SIG-M5 (cell line): ENCODE measurements at regions not wholly inside any gene's neighbourhood (a gene's known extent, or its start where the extent isn't known, plus 50 kb on each side); places are given as distances from the start of the nearest gene placed in this dataset.

Experiments used
- DNase-seq: peaks from one replicate; lab custom pipeline; 2025; lab: John Stamatoyannopoulos, UW

DNA sequence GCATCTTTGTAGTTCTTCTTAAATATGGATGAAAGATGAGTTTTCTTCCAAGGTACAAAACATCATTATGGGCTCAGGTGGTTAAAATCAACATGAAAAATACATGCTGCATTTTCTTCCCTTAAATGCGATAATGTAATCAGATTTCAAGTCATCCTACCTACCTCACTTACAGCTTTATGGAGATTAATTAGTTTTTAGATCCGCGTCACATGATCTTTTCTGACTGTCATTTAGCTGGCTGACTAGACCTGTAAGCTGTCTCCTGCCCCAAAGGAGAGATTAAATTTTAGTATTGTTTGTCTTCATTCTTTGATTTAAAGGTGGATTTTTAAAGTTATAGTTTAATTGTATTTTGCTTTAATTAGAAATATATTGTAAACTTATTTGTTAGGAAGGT is 678.0 kb upstream of the ZEB2 start:
- DNase-seq: no peak

DNA sequence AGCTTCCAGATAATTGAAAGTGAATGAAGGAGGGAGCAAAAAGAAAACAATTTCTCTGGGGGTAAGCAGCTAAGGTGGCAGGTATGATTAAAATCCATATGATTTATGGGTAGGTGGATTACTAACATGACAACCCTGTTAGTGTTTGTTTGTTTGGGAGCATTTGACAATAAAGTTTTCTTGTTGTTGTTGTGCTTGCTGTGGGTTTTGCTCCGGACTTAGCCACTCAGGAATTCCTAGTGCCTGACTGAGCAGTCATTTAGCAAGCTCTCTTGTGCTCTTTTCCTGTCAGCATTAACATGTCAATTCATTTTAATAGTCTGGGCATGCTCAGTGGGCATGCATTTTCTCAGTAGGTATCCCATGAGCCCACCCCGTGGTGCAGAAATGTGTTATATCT is 674.8 kb upstream of the ZEB2 start:
- DNase-seq: no peak

DNA sequence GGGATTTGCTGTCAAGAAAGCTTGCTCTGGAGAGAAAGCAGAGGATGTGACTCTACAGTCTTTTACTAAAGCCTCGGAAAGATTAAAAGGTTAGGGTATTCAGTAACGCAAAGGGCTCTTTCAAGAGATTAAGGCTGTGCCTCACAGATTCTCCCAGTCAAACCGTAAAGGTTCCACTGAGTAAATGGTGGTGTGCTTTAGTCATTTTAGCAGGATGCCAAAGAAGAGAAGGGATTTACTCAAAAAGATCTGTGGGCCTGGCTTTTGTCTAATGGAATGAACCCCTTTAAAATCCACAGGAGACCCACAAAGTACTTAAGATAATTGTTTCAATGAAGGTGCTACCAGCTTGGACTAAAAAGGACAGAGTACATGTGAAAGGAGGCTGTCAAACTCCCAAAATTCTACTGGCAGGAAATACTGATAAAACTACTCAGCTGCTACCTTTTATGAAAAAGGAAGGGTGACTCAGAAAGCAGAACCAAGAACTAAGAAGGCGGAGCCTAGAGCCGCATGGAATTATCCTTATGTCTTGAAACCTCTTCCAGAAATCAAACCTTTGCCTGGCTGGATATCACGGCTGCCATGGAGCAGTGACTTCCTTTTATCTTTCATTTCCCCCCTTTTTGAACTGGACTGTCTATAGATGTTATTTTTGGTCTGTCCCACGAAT is 670.2 kb upstream of the ZEB2 start:
- no peak for DNase-seq

DNA sequence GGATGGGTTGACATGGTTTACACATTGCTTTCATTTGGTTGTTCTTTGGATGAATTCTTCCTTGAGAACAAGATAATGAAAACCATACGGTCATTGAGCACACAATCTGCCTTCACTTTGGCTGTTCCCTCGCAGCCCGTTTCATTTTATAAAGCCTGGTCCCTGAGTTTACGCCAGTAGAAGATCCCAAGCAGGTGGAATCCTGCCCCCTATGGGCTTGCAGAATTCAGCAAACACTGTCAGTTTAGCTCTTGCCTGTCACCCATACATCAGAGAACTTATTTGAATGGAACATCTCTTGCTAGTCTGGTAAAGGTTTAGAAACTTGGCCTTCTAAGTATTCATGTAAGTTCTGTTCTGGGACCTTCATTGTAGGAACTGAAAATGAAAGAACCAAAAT is 666.4 kb upstream of the ZEB2 start:
- no peak for DNase-seq

DNA sequence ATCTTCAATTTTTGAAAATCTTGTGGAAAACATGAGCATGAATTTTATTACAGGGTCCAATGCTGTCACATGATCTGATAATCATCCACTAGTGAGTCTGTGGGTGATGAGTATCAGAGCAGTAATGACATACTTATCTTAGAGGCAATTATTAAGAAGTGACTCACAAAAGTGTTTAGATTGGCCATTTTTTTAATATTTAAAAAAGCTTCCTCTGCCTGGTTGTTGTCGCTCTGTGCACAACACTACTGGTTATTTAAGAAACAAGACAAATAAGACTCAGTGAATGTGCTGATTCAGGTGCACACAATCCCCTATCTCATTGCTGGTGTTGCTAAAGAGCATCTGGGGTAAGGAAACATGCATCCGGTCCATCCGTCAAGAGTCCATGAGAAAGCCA is 665.8 kb upstream of the ZEB2 start:
- no peak for DNase-seq

DNA sequence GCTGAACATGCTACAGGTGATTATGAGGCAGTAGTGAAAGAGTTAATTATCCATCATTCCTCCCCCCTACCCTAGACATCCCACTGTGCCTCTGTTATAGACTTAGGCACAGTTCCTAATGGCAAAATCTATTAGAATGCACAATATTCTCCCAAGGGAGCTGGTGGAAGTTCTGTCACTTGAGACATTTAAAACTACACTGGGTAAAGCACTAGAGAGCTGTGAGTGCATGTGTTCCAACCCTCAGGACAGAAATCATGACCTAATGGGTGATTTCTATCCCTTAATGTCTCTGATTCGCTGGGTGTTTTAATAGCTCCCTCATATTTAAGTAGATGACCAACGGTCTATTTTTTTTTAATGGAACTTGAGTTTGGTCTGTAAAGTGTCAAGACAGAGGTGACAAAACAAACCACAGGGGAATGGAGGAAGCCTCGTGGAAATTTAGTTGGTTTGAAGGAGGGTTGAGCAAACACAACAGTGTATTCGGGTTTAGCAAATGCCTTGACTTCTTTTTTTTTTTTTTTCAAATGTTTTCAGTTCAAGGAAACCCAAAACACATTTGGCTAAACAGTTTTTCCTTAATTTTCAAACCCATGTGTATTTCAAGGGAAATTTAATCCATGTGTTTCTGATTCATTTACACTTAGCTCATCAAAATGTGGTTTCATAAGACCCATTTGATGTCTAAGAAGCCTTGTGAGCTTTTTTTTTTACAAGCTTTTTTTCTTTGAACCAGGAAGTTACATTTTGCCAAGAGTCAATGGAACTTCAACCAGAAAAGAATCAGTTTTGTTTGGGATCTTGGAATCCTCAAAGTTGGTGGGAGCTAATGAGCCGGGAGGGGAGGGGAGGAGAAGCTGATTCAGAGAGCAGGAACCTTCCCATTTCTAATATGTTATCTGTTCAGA is 665.1 kb upstream of the ZEB2 start:
- no peak for DNase-seq

DNA sequence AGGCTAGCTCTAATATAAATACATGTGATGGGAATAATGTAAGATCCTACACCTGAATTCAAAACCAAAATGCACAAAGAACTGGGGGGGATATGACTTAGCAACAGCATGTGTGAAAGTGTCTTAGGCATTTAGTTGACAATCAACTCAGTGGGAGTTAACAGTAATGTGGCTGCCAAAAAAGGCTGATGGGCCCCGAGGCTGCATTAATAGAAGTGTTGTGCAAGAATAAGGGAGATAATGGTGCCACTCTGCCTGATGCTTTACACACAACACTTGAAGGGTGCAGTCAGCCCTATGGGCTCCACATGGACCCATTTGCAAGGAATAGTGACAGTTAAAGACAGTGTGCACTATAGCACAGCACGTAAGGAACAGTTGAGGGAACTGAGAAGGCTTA is 649.4 kb upstream of the ZEB2 start:
- no peak for DNase-seq

DNA sequence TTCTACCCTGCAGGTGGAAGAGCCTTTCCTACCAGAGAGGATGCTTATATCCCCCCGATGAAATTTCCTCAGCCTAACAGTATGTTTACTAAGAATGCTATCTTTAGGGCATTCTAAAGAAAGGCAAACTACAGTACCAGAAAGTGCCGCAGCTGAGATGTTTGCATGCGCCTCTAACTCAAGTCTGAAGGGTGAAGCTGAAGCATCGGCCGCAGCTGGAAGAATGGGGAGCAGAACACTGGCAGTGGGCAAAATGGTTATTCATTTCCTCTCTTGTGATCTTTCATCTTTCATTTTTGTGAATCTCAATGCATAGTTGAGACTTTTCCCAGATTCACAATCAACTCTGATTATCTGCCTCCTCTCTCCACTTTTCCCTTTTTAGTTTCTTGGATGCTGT is 648.2 kb upstream of the ZEB2 start:
- DNase-seq: no peak

DNA sequence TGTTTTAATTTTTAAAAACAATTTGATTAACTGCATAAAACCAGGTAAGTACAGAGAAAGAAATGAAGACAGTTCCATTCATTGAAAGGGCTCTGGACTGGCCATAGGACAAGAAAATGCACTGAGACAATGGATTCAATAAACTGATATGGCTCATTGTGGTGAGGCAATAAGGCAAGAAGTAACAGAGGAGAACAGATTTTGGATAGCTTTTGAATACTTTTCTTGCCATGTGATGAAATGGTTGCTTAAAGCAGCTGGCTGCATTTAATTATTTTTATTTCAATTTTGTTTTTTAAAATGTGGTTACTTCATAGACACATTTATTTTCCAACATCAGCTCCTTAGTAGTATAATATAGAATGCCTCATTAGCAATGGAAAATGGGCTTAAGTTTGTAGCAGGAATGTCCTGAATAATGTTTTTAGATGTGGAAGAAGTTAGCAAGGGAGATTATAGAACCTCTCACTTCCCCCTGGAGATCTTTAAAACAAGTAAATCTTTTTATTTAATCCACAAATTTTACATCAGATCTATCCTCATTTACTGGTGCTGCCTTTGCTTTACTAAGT is 646.9 kb upstream of the ZEB2 start:
- DNase-seq: no peak

DNA sequence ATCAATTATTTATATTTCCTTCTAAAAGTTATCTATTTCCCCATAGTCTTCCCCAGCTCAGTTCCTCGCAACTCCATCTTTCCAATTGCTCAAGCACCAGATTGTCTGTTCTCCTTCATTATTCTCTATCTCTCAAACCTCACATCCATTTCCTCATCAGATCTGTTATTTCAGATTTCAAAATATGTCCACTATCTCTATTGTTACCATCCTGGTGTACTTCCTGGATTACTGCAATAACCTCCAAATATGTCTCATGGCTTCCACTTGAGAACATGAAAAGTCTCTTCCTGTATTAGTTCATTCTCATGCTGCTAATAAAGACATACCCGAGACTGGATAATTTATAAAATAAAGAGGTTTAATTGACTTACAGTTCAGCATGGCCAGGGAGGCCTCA is 641.7 kb upstream of the ZEB2 start:
- DNase-seq: no peak

DNA sequence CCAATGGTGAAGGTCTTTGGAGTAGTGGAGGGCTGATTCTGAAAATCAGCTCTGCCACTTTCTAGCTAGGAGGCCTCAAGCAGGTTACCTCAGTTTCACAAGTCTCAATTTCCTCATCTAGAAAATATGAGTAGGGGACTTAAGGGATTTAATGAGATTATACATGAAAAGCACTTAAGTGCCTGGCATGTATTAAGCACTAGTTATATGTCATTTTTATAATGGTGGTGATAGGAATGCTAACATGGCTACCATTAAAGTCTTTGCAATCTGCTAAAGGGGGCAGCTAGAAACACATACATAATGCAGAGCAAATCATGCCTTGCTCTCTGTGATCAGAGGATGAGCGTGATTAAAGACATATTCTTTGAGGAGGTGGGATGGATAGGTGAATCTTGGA is 640.9 kb upstream of the ZEB2 start:
- no peak for DNase-seq

DNA sequence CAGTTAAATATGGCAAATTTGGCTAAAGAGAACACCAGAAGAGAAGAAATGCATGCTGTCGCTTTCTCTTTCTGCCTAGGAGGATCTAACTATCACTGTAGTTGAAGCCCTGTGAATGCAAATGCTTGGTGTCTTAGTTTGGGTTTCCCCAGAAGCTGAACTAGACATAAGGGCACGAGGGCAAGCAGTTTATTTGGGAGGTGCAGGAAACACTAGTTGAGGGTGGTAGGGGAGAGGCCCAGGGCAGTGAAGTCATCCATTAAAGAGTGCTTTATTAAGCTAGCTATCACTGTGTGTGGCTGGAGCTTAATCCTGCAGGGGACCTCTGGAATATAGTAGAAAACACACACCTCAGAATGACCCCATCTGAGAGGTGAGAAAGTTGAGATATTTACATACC is 639.8 kb upstream of the ZEB2 start:
- no peak for DNase-seq

DNA sequence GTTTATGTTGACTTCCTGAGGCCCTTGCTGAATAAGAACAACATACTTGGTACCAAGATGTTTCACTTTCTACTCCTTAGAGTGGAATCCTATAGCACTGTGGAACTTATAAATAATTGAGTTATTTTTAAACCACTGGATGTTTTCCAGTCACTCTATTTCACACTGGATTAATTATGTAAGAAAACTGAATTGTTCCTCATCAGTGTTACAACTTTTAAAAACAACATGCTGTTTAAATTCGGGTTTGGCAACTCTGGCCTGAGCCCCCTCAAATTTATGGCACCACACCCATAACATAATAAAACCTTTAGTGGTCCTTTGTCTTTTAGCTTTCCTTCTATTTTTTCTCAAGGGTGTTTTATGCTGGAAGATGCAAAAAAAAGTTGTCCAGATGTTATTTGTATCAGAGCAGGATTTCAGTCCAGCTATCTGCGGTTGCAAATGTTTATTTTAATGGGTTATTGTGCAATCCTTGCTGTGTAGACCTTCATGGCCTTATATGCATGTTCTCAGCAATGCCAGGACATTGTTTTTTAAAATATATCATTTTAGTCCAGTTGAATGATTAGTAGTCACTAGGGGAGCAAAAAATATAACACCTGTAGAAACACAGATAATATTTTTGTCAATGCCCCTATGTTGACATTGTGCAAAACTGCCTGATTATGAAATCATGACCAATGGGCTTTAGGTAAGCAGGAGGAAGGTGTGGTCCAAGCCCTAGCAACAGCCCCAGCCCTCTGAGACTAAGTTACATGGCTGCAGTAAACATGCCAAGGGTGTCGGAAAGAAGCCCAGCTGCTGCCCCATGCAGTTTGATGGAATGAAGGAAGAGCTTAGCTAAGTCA is 638.0 kb upstream of the ZEB2 start:
- DNase-seq: no peak

DNA sequence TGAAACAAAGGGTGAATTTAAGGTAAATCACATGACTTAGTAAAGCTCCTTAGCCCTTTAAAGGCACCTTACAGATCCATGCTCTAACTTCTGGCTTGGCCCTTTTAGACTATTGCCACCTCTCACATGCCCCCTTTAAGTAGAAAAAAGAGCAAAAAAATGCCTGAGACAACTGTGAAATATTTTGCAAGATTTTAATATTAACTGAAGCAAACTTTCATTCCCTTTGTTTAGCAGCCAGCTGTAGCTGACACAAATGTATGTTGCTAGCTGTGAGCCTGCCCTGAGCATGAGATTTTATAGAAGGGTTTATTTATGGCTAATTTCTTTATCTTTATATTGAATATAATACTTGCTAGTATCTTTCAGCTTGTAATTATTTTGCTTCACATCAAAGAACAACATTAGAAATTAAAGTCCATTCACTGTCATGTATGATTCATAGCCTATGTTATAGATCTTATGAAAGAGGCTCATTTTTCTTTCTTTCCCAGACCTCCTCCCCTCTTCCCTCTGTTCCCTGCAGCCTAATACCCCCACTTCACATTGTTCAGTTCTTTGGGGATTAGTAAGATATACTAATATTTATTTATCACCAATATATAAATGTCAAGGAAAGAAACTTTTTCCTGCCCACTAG is 637.2 kb upstream of the ZEB2 start:
- DNase-seq: no peak

DNA sequence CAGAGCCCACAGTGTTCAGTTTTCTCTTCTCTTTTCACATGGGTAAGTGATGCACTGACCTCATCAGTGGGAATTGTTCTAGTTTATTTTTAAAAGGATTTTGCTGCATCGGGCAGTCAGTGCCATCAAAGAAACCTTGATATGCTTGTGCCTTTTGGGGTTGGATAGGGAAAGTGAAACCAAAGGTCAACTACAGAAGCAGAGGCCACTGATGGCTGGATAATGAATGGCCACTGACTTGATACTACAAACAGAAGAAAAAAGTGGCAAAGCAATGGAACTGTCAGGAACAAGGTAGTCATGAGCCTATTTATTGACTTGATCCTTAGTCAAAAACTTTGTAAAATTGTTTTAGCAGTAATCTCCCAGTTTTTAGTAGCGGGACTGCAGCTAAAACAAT is 636.3 kb upstream of the ZEB2 start:
- no peak for DNase-seq

DNA sequence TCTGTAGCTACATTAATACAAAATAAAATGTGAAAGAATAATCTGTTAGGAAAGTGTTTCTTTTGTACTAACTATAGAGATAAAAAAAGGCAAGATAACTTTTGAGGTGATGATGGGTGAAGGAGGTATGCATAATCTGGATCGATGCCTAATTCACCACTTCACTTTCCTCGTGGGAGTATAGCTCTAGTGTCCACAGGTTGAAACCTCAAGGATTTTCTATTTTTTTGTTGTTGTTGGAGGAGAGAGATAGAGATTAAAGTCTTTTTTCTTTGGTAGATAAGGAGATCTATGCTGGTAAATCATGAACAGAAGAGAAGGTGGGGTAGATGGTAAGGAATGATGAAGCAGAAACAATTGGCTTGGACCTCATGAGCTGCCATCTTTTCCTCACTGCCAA is 635.3 kb upstream of the ZEB2 start:
- no peak for DNase-seq

DNA sequence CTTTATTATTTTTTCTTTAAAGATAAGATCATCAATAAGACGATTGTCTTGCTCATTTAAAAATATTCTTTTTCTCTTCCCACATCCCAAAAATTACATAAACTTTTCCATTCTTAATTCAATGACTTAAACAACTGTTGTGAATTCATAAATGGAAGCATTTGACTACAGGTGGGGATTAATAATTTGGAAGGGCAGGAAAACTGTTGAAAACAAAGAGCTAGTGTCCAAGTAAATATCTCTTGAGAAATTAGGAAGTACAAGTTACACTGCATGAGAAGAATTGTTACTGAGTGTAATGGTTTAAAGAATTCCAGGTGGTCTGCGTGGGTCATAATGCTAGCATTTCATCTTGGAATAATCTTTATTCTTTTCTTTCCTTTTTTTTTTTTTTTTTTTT is 634.8 kb upstream of the ZEB2 start:
- DNase-seq: no peak

DNA sequence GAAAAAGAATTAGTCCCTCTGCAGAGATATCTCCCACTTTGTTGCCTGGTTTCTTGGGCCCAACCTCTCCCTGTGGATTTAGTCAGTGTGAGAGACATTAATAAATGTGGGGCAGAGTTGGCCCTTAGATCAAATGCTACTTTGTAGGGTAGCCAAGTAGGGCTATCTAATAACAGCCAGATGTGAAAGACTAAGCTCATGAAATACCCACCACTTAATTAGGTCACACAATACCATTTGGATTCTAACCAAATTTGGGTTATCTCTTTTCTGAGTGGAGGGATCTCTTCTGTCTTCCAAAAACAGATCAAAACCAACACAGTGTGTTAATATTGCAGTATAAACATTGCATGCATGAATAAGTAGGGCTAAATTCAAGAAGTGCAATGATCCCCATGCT is 626.8 kb upstream of the ZEB2 start:
- no peak for DNase-seq

DNA sequence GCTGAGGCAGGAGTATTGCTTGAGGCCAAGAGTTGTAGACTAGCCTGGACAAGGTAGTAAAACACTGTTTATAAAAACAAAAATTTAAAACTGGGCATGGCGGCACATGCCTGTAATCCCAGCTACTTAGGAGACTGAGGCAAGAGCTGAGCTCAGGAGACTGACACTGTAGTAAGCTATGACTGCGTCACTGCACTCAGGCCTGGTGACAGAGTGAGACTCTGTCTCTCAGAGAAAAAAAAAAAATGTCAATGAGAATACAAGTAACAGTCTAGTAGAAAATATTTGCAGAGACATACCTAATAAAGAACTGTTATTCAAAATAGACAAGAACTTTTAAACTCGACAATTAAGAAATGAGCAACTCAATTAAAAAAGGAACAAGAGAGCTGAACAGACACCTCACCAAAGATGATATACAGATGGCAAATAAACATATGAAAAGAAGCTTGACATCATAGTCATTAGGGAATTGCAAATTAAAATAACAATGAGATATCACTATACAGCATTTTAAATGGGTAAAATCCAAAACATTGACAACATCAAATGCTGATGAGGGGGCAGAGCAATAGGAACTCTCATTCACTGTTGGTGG is 624.3 kb upstream of the ZEB2 start:
- no peak for DNase-seq

DNA sequence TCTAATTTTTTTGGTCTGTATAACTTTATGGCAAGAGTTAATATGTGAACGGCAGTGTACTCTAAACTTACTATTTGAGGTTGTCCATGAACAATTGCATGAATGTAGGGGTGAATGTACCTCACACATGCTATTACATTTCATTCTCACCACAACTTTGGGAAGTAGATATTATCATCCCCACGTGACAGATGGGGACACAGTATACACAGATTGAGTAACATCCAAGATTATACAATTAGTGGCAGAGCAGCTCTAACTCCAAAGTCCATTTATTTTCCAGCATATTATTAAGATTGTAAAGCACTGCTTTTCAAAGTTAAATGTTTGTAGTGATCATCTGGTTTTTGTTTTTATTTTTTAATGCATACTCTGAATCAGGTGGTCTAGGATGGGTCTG is 622.1 kb upstream of the ZEB2 start:
- DNase-seq: no peak

DNA sequence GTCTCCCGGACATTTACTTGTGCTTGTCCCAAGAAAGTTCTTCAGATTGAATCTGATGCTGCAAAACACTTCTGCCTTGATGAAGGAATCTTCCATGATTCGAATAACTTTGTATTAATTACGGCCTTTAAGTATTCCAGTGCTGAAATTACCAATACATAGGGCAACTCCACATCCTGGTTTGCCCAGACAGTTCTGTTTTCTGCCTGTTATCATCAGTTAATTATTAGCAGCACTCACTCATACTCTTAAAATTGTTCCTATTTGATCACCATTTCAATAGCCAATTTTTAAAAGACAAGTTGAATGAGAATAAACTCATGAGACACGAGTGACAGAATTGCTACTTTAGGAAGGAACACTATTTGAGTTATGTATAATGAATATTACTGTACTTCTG is 620.7 kb upstream of the ZEB2 start:
- DNase-seq: no peak

DNA sequence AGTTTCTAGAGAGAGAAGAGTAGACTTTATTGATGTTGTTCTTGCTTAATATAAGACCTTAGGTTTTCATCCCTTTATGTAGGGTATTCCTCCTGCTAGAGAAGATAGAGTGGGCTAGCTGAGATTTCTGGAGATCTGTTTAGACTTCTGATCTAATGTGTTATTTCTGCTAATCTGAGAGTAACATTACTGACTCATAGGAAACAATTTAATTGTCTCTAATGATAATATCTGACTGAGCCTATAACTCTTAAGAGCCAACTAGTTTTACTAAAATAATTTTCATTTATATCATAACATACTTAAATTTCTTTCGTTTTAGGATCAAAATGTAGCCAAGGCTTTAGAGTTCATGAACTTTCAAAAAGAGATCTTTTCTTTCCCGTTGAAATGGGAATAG is 618.7 kb upstream of the ZEB2 start:
- no peak for DNase-seq
